Transverse colon (tissue), 4 donors: ENCODE measurements at regions not wholly inside any gene's neighbourhood (a gene's known extent, or its start where the extent isn't known, plus 50 kb on each side); places are given as distances from the start of the nearest gene placed in this dataset.

Source experiments
- DNase-seq: peaks from one replicate; pipeline ENCODE4 v3.0.0-alpha.2; 2019
- H3K27ac ChIP-seq, 4 donors: fragments of 200-600 bp; sonication (generic); 2 replicates each; pipeline ENCODE4 v1.5.1; 2016 to 2018; ENCODE audit warnings: inconsistent platforms in 4 of 4
- H3K27me3 ChIP-seq: fragments of 200-600 bp; sonication (generic); 2 replicates; pipeline ENCODE4 v1.5.1; 2017; ENCODE audit warnings: inconsistent platforms
- H3K36me3 ChIP-seq, 4 donors: fragments of 200-600 bp; sonication (generic); 2 replicates each; pipeline ENCODE4 v1.5.1; 2017 to 2019; ENCODE audit warnings: inconsistent platforms in 4 of 4
- H3K4me1 ChIP-seq, 4 donors: fragments of 200-600 bp; sonication (generic); 2 replicates each; pipeline ENCODE4 v1.5.1; 2017 to 2020; ENCODE audit warnings: inconsistent platforms in 4 of 4
- H3K4me3 ChIP-seq, 4 donors: fragments of 200-600 bp; sonication (generic); 1 replicate in 1 of 4; 2 replicates in 3 of 4; pipeline versions ENCODE4 v1.5.1 to v1.6.1; 2017 to 2019; ENCODE audit warnings: inconsistent platforms in 4 of 4
- H3K9me3 ChIP-seq, 2 donors: fragments of 200-600 bp; sonication (generic); 2 replicates each; pipeline ENCODE4 v1.5.1; 2017 to 2019; ENCODE audit warnings: inconsistent platforms in 2 of 2
- CTCF ChIP-seq, 5 experiments: fragments of 200-600 bp in 3 of 5; fragments of 450-650 bp in 2 of 5; sonication (generic) in 3 of 5; IDR thresholded peaks; 1 replicate in 2 of 5; 2 replicates in 3 of 5; pipeline ENCODE4 v1.5.1; 2016 to 2017; ENCODE audit warnings: antibody characterized with exemption in 5 of 5, inconsistent platforms in 3 of 5, mild to moderate bottlenecking in 2 of 5, moderate library complexity in 1 of 5
- EP300 ChIP-seq: sonication (generic); formaldehyde crosslinking; IDR thresholded peaks from one replicate; pipeline ENCODE4 v1.6.1; 2017; ENCODE audit warnings: antibody characterized with exemption, low read depth
- POLR2A ChIP-seq: fragments of 450-650 bp; IDR thresholded peaks from one replicate; pipeline ENCODE4 v1.6.1; 2016; ENCODE audit warnings: antibody characterized with exemption, mild to moderate bottlenecking, moderate library complexity
- POLR2AphosphoS5 ChIP-seq, 3 donors: sonication (generic); formaldehyde crosslinking; IDR thresholded peaks; one replicate each; pipeline ENCODE4 v1.6.1; 2016; ENCODE audit warnings: antibody characterized with exemption in 3 of 3
- WGBS, 2 donors: methylation state at CpG; one replicate each; pipeline ENCODE4 v1.1.5; 2018; ENCODE audit warnings: low coverage in 1 of 2; 5-methylcytosine and 5-hydroxymethylcytosine counted together
- in situ Hi-C, 4 donors: fragments of 200-750 bp; cut with MboI; loops; one replicate each; pipeline versions ENCODE4 v1.15.0 to v1.15.1; 2017; ENCODE audit warnings: low sequenced_read_pairs in 3 of 4, low pct_ligation_motif_present in 1 of 4, low pct_unique_long_range_greater_than_20kb in 1 of 4
- intact Hi-C: fragments of 100-400 bp; cut with DNase I; formaldehyde crosslinking; loops from one replicate; pipeline ENCODE4 v1.15.1; 2023; ENCODE audit warnings: low total_unique reads

GRCh38 chr1:31510304-31510703, 66.0 kb upstream of the TINAGL1 start:
- DNase-seq: no peak
- WGBS, 2 donors: 63 to 65% methylated on average over 4 to 6 of the region's 6 CpGs
- Histone ChIP-seq H3K4me3 (no peak overlapping the region), H3K4me1 (peaks cover 0 to 26% (median 5%) of the 10 kb centered on the region in 4 donors), H3K27ac (no peak overlapping the region), H3K27me3 (no peaks in the 10 kb centered on the region), H3K36me3 (no peaks in the 10 kb centered on the region), H3K9me3 (no peaks in the 10 kb centered on the region)
- no peak for TF ChIP-seq POLR2AphosphoS5 (IDR thresholded peaks at IDR 0.05)
- no peak for TF ChIP-seq POLR2A
- no peak for TF ChIP-seq EP300
- no peak for TF ChIP-seq CTCF (IDR thresholded peaks at IDR 0.05)
- intact Hi-C loops (no loop called here), in situ Hi-C loops (no loop called here)

DNA sequence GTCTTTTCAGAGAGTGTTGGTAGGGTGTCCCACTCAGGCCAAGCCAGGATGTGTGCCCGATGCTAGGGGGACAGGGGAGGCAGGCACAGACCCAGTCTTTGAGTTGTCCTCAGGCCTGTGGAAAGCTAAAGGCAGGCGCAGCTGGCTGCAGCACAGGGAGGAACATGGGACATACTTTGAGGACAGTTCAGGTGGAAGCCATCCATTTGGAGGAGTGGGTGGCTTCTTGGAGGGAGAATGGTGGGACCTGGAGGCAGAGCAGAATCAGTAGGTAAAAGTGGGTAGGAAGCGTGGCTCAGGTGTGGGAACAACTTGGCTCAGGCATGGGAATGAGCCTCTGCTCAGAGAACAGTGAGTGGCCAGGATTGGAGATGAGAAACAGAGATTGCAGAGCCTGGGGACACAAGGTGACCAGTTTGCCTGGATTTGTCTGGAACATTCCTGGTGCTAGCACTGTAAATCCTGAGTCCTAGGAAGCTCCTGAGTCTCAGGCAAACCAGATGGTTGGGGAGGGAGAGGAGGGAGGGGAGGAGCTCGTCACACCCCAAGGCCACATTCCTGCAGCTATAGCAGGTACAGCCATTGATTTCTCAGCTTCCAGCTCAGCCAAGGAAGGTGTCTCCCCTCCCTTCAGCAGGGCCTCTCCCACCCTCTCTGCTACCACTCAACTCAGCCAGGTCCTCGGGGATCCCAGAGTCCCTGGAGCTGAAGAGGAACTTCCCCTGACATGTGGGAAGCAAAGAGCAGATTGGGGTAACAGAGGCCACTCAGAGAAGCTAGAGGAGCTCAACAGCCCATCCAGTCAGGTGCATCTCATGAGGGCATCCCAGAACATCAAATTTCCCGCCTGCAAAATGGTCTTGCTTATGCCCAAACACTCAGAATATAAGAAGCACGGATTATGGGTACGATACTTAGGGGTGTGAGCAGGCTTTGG, 65.2 kb upstream of the TINAGL1 start:
- peak overlapping the region in 2 of 4 donors; percentile 3 to 22 for H3K27ac ChIP-seq
- intact Hi-C loops (no loop called here), in situ Hi-C loops (no loop called here)

GRCh38 chr1:31511848-31512615, 64.3 kb upstream of the TINAGL1 start:
- DNase-seq: no peak
- intact Hi-C loops: no loop called here

More for the DNA sequence above, 65.2 kb upstream of the TINAGL1 start:
- TF ChIP-seq CTCF (IDR thresholded peaks at IDR 0.05): no peak
- TF ChIP-seq POLR2AphosphoS5 (IDR thresholded peaks at IDR 0.05): no peak
- TF ChIP-seq POLR2A: no peak
- TF ChIP-seq EP300: no peak
- Histone ChIP-seq H3K36me3 (no peaks in the 10 kb centered on the region), H3K27me3 (no peaks in the 10 kb centered on the region), H3K4me3 (no peak overlapping the region), H3K9me3 (no peaks in the 10 kb centered on the region), H3K4me1 (peaks cover 0 to 26% (median 5%) of the 10 kb centered on the region in 4 donors)
- peak; percentile 58 for DNase-seq
- 66 to 80% methylated on average over 1 to 8 of the region's 8 CpGs for WGBS, 2 donors

GRCh38 chr1:31514117-31514516, 62.2 kb upstream of the TINAGL1 start:
- no peaks in the 10 kb centered on the region for H3K36me3 ChIP-seq
- intact Hi-C loops (no loop called here), in situ Hi-C loops (no loop called here)
- H3K27ac ChIP-seq: no peak overlapping the region
- TF ChIP-seq POLR2AphosphoS5 (IDR thresholded peaks at IDR 0.05) (no peak), POLR2A (no peak), CTCF (IDR thresholded peaks at IDR 0.05) (no peak), EP300 (no peak)
- H3K27me3 ChIP-seq: no peaks in the 10 kb centered on the region
- no peak for DNase-seq
- H3K4me3 ChIP-seq: no peak overlapping the region
- H3K4me1 ChIP-seq: peaks cover 0 to 22% (median 5%) of the 10 kb centered on the region in 4 donors
- 100% methylated on average over 4 of the region's 5 CpGs; no CpG with 5 or more reads in 1 of the 2 donors for WGBS, 2 donors
- H3K9me3 ChIP-seq: no peaks in the 10 kb centered on the region

More at GRCh38 chr1:31511848-31512615, 64.3 kb upstream of the TINAGL1 start:
- no peak overlapping the region for H3K4me3 ChIP-seq
- H3K36me3 ChIP-seq: no peaks in the 10 kb centered on the region
- WGBS, 2 donors: 64% methylated on average over 7 to 8 of the region's 8 CpGs
- peak overlapping the region in 1 of 4 donors; percentile 3 for H3K27ac ChIP-seq
- no peaks in the 10 kb centered on the region for H3K27me3 ChIP-seq
- in situ Hi-C loops: no loop called here
- TF ChIP-seq POLR2A: no peak
- no peak for TF ChIP-seq POLR2AphosphoS5 (IDR thresholded peaks at IDR 0.05)
- no peaks in the 10 kb centered on the region for H3K9me3 ChIP-seq
- peaks cover 0 to 26% (median 5%) of the 10 kb centered on the region in 4 donors for H3K4me1 ChIP-seq
